Subcutaneous abdominal adipose tissue (tissue), 5 donors: ENCODE measurements at regions not wholly inside any gene's neighbourhood (a gene's known extent, or its start where the extent isn't known, plus 50 kb on each side); places are given as distances from the start of the nearest gene placed in this dataset.
"Not testable (repeated sequence)": the region's sequence is repeated elsewhere in the genome, so short reads cannot be mapped to it uniquely, and the experiment has no call there.

ENCODE experiments used
- H3K27ac ChIP-seq: one replicate; pipeline ENCODE4 v1.7.0; 2013; ENCODE audit warnings: low read depth, mild to moderate bottlenecking, inconsistent platforms, low read length, moderate library complexity
- H3K27me3 ChIP-seq, 5 donors: one replicate each; pipeline ENCODE4 v1.7.0; 2013; ENCODE audit warnings: low read length in 5 of 5, inconsistent platforms in 1 of 5; ENCODE audit not compliant: control insufficient read depth in 5 of 5, insufficient read depth in 4 of 5
- H3K36me3 ChIP-seq, 5 donors: one replicate each; pipeline ENCODE4 v1.7.0; 2013; ENCODE audit warnings: low read length in 5 of 5; ENCODE audit not compliant: control insufficient read depth in 5 of 5, insufficient read depth in 5 of 5
- H3K4me1 ChIP-seq, 5 donors: one replicate each; pipeline ENCODE4 v1.7.0; 2013; ENCODE audit warnings: low read length in 5 of 5, mild to moderate bottlenecking in 3 of 5, moderate library complexity in 1 of 5; ENCODE audit not compliant: control insufficient read depth in 5 of 5, insufficient read depth in 5 of 5
- H3K4me3 ChIP-seq, 5 donors: one replicate each; pipeline ENCODE4 v1.7.0; 2013; ENCODE audit warnings: low read length in 5 of 5, low read depth in 1 of 5
- H3K9ac ChIP-seq, 5 donors: one replicate each; pipeline ENCODE4 v1.7.0; 2013; ENCODE audit warnings: low read length in 5 of 5, mild to moderate bottlenecking in 4 of 5, moderate library complexity in 3 of 5
- H3K9me3 ChIP-seq, 5 donors: one replicate each; pipeline ENCODE4 v1.7.0; 2013; ENCODE audit warnings: low read length in 5 of 5; ENCODE audit not compliant: control insufficient read depth in 5 of 5
- donor health status: healthy.
- donor health status: healthy.
- donor health status: healthy.
- donor health status: healthy.
- donor health status: healthy.

DNA sequence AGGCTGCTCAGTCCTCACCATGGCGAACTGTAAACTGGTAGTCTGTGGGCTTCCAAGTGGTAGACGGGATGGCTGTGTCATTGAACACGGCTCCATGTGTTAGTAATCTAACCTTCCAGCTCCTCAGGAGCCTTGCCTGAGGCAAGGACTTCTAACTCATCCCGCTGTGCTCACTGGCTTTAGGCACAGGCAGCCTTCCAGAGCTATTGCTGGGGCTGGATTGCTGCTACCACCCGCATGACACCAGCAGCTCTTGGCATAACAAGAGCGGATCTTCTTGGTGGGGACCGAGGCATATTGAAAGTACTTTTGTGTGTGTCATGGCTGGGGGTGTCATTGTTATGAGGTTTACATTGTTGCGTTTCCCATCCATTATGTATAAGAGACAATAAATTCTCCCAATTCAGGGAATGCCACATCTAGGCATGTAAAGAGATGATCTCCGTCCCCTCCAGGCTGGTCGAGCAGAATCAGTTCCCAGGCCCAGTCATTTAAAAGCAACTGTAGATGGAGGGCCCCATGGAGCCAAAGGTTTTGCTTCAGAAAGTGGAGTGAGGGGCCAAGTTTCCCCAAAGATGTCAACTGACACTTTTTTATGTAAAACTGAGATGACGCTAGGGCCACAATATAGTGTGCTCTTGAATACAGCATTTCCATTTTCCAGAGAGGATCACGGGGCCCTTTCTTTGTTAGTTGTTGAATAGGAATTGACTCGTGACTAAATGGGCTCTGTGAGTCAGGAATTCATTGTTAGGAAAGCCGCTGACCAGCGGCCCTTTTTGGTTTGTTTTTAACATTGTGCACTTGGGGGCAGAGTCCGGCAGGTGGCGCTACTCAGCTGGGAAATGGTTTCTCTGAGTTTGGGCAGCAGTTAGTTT lies 759.5 kb downstream of the TAF11L14 start:
- no peak overlapping the region for H3K4me3 ChIP-seq
- no peaks in the 10 kb centered on the region for H3K36me3 ChIP-seq
- no peaks in the 10 kb centered on the region for H3K9me3 ChIP-seq
- peaks cover 0 to 3% (median 0%) of the 10 kb centered on the region in 5 donors for H3K4me1 ChIP-seq
- H3K27me3 ChIP-seq, result peaks cover 0 to 3% (median 0%) of the 10 kb centered on the region in 5 donors
- no peak overlapping the region for H3K27ac ChIP-seq
- no peak overlapping the region for H3K9ac ChIP-seq

DNA sequence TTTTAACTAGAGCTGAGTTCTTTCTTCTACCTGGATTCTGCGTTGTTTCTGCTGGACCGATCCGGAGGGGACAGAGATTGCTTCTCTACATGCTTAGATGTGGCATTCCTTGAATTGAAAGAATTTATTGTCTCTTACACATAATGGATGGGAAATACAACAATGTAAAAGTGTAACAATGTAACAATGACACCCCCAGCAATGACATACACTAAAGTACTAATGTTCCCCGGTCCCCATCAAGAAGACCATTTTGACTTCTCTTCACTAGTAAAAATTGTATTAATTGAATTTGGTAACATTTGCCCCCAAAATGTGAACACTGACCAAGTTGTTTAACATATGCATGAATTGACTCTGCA lies 760.2 kb downstream of the TAF11L14 start:
- Histone ChIP-seq H3K27me3 (peaks cover 0 to 3% (median 0%) of the 10 kb centered on the region in 5 donors), H3K4me3 (no peak overlapping the region), H3K36me3 (no peaks in the 10 kb centered on the region), H3K4me1 (peaks cover 0 to 3% (median 0%) of the 10 kb centered on the region in 5 donors), H3K27ac (no peak overlapping the region), H3K9ac (no peak overlapping the region), H3K9me3 (no peaks in the 10 kb centered on the region)

GRCh38 chr5:18395126-18396110 lies 761.2 kb downstream of the TAF11L14 start:
- peaks cover 0 to 3% (median 0%) of the 10 kb centered on the region in 5 donors for H3K27me3 ChIP-seq
- no peak overlapping the region for H3K4me3 ChIP-seq
- no peak overlapping the region for H3K27ac ChIP-seq
- H3K36me3 ChIP-seq, result no peaks in the 10 kb centered on the region
- no peak overlapping the region for H3K9ac ChIP-seq
- H3K4me1 ChIP-seq, result peaks cover 0 to 3% (median 0%) of the 10 kb centered on the region in 5 donors
- no peaks in the 10 kb centered on the region for H3K9me3 ChIP-seq

- Histone ChIP-seq H3K27ac (no peak overlapping the region), H3K36me3 (no peaks in the 10 kb centered on the region), H3K4me3 (no peak overlapping the region), H3K4me1 (peaks cover 0 to 3% (median 0%) of the 10 kb centered on the region in 5 donors), H3K9ac (no peak overlapping the region), H3K9me3 (no peaks in the 10 kb centered on the region), H3K27me3 (peaks cover 0 to 3% (median 0%) of the 10 kb centered on the region in 5 donors)
These were observed 763.1 kb downstream of the TAF11L14 start for GRCh38 chr5:18397371-18397770.

- Histone ChIP-seq H3K4me3 (no peak overlapping the region), H3K4me1 (peaks cover 0 to 3% (median 0%) of the 10 kb centered on the region in 5 donors), H3K36me3 (no peaks in the 10 kb centered on the region), H3K27ac (no peak overlapping the region), H3K9me3 (no peaks in the 10 kb centered on the region), H3K27me3 (peaks cover 0 to 3% (median 0%) of the 10 kb centered on the region in 5 donors), H3K9ac (no peak overlapping the region)
These were observed 763.6 kb downstream of the TAF11L14 start for GRCh38 chr5:18397891-18398290.

- not testable (repeated sequence) for H3K27me3 ChIP-seq, H3K9ac ChIP-seq, H3K36me3 ChIP-seq, H3K9me3 ChIP-seq, H3K4me1 ChIP-seq, H3K4me3 ChIP-seq, H3K27ac ChIP-seq
These were observed 765.4 kb downstream of the TAF11L14 start for GRCh38 chr5:18399461-18400327.

DNA sequence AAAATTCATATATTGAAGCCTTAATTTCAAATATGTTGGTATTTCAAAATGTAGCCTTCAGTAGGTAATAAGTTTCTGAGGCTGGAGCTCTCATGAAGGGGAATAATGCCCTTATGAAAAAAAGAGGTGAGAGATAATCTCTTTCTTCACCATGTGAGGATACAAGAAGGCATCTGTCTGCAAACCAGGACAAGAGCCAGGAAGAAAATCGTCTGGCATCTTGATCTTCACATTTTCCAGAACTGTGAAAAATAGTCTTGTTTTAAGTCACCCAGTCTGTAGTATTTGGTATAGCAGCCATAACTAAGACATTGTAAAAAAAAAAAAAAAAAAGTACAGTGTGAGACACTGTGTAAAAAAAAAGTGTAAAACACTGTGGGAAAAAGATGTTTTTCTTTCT lies 768.9 kb downstream of the TAF11L14 start:
- Histone ChIP-seq H3K4me1 (no peaks in the 10 kb centered on the region), H3K9me3 (no peaks in the 10 kb centered on the region), H3K27me3 (no peaks in the 10 kb centered on the region), H3K4me3 (no peak overlapping the region), H3K36me3 (no peaks in the 10 kb centered on the region), H3K27ac (no peak overlapping the region), H3K9ac (no peak overlapping the region)

GRCh38 chr5:18403941-18404438 lies 769.7 kb downstream of the TAF11L14 start:
- Histone ChIP-seq H3K4me1 (no peaks in the 10 kb centered on the region), H3K9me3 (no peaks in the 10 kb centered on the region), H3K27me3 (no peaks in the 10 kb centered on the region), H3K27ac (no peak overlapping the region), H3K9ac (no peak overlapping the region), H3K36me3 (no peaks in the 10 kb centered on the region), H3K4me3 (no peak overlapping the region)

DNA sequence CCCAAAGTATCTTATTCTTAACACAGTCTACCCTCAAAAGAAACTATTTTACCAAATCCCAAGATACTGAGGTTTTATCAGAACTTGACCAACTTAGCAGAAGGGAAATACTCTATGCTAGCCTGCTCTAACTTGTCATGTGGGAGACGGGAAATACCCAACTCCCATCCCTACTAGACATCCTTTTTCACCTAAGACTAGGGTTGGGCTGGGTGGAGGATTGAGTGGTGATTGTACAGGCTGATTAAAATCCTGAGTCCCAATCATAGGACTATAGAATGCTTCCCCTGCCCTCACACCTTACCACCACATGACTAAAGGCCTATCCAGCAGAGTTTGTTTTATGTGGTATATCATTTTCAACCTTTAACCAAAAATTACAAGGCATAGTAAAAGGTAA lies 786.5 kb downstream of the TAF11L14 start:
- no peaks in the 10 kb centered on the region for H3K9me3 ChIP-seq
- H3K36me3 ChIP-seq, result no peaks in the 10 kb centered on the region
- no peak overlapping the region for H3K27ac ChIP-seq
- H3K27me3 ChIP-seq, result no peaks in the 10 kb centered on the region
- H3K9ac ChIP-seq, result no peak overlapping the region
- no peak overlapping the region for H3K4me3 ChIP-seq
- no peaks in the 10 kb centered on the region for H3K4me1 ChIP-seq
